NT2/D1 (cell line): ENCODE measurements at regions not wholly inside any gene's neighbourhood (a gene's known extent, or its start where the extent isn't known, plus 50 kb on each side); places are given as distances from the start of the nearest gene placed in this dataset.

Experiments used
- SUZ12 ChIP-seq: IDR thresholded peaks from 2 replicates; pipeline ENCODE4 v1.6.1; 2011; ENCODE audit not compliant: insufficient read length, insufficient read depth; ENCODE audit errors: extremely low read depth
- YY1 ChIP-seq: IDR thresholded peaks from 2 replicates; pipeline ENCODE4 v1.6.1; 2011; ENCODE audit not compliant: insufficient read length, insufficient read depth
- ZNF274 ChIP-seq: IDR thresholded peaks from 2 replicates; pipeline ENCODE4 v1.6.1; 2011; ENCODE audit warnings: mild to moderate bottlenecking, low read depth, low read length

DNA sequence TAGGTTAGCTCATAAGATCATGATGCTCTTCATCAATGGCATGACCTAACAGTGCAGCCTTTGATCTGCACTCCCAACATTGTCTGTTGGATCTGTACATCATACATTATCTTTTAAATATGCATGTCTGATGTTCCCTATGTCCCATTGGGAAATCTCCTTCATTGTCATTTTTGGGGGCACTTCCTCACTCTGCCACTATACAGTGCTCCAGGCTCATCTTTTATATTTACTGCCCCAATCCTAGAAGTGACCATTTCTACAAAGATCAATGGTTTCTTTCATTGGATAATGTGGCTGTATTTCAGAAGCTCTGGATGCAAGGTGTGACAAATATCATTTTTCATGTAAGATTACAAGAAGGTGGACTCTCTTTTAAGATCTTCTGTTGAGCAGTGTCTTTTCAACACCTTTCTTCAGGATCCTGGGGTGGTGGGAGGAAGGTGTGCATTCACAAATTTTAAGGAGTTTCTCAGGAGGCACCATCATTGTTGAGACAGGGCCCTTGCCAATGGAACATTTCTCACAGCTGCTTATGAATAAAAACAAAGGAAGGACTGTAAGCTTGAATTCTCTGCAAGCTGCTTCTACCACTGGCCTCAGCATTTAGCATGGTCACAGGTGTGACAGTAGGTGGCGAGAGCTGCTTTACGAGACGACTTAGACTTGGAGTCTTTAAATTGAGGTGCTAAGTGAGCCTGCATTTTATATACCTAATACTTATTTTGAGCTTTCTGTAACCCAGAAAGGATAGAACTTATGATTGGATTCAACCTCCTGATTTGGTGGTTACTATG lies 403.0 kb downstream of the LMO7 start:
- TF ChIP-seq ZNF274 (no peak), YY1 (no peak), SUZ12 (no peak)
